ENCODE measurements at regions not wholly inside any gene's neighbourhood (a gene's known extent, or its start where the extent isn't known, plus 50 kb on each side); places are given as distances from the start of the nearest gene placed in this dataset.

DNA sequence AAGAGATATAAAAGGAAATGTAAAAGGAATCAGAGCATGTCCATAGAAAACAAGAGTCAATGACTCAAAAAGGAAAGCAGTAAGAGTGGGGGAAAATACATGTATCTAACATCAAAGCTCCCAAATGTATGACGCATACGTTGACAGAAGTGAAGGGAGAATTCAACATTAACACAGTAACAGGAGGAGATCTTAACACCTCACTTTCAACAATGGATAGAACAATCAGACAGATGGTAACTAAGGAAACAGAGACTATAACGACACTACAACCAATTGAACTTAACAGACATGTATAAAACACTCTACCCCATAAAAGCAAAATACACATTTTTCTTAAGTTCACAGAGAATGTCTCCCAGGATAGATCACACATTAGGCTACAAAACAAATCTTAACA lies 774.8 kb upstream of the ARGLU1 start (continued):
- TF ChIP-seq, protein P1, sequence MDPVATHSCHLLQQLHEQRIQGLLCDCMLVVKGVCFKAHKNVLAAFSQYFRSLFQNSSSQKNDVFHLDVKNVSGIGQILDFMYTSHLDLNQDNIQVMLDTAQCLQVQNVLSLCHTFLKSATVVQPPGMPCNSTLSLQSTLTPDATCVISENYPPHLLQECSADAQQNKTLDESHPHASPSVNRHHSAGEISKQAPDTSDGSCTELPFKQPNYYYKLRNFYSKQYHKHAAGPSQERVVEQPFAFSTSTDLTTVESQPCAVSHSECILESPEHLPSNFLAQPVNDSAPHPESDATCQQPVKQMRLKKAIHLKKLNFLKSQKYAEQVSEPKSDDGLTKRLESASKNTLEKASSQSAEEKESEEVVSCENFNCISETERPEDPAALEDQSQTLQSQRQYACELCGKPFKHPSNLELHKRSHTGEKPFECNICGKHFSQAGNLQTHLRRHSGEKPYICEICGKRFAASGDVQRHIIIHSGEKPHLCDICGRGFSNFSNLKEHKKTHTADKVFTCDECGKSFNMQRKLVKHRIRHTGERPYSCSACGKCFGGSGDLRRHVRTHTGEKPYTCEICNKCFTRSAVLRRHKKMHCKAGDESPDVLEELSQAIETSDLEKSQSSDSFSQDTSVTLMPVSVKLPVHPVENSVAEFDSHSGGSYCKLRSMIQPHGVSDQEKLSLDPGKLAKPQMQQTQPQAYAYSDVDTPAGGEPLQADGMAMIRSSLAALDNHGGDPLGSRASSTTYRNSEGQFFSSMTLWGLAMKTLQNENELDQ (CRISPR knock-in tag; IDR thresholded peaks at IDR 0.05; ENCODE audit: borderline replicate concordance): no peak
- TF ChIP-seq, protein P2, sequence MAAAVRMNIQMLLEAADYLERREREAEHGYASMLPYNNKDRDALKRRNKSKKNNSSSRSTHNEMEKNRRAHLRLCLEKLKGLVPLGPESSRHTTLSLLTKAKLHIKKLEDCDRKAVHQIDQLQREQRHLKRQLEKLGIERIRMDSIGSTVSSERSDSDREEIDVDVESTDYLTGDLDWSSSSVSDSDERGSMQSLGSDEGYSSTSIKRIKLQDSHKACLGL (CRISPR knock-in tag; IDR thresholded peaks at IDR 0.05; ENCODE audit: borderline replicate concordance, poor library complexity, severe bottlenecking): no peak
- TF ChIP-seq CREM (IDR thresholded peaks at IDR 0.05; ENCODE audit: low read depth): no peak
- TF ChIP-seq, protein P3, sequence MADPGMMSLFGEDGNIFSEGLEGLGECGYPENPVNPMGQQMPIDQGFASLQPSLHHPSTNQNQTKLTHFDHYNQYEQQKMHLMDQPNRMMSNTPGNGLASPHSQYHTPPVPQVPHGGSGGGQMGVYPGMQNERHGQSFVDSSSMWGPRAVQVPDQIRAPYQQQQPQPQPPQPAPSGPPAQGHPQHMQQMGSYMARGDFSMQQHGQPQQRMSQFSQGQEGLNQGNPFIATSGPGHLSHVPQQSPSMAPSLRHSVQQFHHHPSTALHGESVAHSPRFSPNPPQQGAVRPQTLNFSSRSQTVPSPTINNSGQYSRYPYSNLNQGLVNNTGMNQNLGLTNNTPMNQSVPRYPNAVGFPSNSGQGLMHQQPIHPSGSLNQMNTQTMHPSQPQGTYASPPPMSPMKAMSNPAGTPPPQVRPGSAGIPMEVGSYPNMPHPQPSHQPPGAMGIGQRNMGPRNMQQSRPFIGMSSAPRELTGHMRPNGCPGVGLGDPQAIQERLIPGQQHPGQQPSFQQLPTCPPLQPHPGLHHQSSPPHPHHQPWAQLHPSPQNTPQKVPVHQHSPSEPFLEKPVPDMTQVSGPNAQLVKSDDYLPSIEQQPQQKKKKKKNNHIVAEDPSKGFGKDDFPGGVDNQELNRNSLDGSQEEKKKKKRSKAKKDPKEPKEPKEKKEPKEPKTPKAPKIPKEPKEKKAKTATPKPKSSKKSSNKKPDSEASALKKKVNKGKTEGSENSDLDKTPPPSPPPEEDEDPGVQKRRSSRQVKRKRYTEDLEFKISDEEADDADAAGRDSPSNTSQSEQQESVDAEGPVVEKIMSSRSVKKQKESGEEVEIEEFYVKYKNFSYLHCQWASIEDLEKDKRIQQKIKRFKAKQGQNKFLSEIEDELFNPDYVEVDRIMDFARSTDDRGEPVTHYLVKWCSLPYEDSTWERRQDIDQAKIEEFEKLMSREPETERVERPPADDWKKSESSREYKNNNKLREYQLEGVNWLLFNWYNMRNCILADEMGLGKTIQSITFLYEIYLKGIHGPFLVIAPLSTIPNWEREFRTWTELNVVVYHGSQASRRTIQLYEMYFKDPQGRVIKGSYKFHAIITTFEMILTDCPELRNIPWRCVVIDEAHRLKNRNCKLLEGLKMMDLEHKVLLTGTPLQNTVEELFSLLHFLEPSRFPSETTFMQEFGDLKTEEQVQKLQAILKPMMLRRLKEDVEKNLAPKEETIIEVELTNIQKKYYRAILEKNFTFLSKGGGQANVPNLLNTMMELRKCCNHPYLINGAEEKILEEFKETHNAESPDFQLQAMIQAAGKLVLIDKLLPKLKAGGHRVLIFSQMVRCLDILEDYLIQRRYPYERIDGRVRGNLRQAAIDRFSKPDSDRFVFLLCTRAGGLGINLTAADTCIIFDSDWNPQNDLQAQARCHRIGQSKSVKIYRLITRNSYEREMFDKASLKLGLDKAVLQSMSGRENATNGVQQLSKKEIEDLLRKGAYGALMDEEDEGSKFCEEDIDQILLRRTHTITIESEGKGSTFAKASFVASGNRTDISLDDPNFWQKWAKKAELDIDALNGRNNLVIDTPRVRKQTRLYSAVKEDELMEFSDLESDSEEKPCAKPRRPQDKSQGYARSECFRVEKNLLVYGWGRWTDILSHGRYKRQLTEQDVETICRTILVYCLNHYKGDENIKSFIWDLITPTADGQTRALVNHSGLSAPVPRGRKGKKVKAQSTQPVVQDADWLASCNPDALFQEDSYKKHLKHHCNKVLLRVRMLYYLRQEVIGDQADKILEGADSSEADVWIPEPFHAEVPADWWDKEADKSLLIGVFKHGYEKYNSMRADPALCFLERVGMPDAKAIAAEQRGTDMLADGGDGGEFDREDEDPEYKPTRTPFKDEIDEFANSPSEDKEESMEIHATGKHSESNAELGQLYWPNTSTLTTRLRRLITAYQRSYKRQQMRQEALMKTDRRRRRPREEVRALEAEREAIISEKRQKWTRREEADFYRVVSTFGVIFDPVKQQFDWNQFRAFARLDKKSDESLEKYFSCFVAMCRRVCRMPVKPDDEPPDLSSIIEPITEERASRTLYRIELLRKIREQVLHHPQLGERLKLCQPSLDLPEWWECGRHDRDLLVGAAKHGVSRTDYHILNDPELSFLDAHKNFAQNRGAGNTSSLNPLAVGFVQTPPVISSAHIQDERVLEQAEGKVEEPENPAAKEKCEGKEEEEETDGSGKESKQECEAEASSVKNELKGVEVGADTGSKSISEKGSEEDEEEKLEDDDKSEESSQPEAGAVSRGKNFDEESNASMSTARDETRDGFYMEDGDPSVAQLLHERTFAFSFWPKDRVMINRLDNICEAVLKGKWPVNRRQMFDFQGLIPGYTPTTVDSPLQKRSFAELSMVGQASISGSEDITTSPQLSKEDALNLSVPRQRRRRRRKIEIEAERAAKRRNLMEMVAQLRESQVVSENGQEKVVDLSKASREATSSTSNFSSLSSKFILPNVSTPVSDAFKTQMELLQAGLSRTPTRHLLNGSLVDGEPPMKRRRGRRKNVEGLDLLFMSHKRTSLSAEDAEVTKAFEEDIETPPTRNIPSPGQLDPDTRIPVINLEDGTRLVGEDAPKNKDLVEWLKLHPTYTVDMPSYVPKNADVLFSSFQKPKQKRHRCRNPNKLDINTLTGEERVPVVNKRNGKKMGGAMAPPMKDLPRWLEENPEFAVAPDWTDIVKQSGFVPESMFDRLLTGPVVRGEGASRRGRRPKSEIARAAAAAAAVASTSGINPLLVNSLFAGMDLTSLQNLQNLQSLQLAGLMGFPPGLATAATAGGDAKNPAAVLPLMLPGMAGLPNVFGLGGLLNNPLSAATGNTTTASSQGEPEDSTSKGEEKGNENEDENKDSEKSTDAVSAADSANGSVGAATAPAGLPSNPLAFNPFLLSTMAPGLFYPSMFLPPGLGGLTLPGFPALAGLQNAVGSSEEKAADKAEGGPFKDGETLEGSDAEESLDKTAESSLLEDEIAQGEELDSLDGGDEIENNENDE (IDR thresholded peaks at IDR 0.05; ENCODE audit: low read depth, low read length): no peak
- TF ChIP-seq, protein P4, sequence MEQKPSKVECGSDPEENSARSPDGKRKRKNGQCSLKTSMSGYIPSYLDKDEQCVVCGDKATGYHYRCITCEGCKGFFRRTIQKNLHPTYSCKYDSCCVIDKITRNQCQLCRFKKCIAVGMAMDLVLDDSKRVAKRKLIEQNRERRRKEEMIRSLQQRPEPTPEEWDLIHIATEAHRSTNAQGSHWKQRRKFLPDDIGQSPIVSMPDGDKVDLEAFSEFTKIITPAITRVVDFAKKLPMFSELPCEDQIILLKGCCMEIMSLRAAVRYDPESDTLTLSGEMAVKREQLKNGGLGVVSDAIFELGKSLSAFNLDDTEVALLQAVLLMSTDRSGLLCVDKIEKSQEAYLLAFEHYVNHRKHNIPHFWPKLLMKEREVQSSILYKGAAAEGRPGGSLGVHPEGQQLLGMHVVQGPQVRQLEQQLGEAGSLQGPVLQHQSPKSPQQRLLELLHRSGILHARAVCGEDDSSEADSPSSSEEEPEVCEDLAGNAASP (IDR thresholded peaks at IDR 0.05): no peak
- no peak for TF ChIP-seq SRSF3 (IDR thresholded peaks at IDR 0.05; ENCODE audit: insufficient read depth, low read length)
- TF ChIP-seq NFXL1 (CRISPR knock-in tag; IDR thresholded peaks at IDR 0.05): no peak
- TF ChIP-seq SIN3B (IDR thresholded peaks at IDR 0.05; ENCODE audit: low read depth): no peak

Measured in K562 (cell line).